GM12892 (cell line): ENCODE measurements at regions not wholly inside any gene's neighbourhood (a gene's known extent, or its start where the extent isn't known, plus 50 kb on each side); places are given as distances from the start of the nearest gene placed in this dataset.

Experiments used
- POLR2A ChIP-seq: IDR thresholded peaks from 2 replicates; pipeline ENCODE4 v1.6.1; 2011; ENCODE audit warnings: low read depth, low read length, control low read depth
- POLR2AphosphoS5 ChIP-seq: IDR thresholded peaks from 2 replicates; pipeline ENCODE4 v1.6.1; 2011; ENCODE audit warnings: low read depth, low read length, control low read depth
- TAF1 ChIP-seq: IDR thresholded peaks from 2 replicates; pipeline ENCODE4 v1.6.1; 2011; ENCODE audit warnings: low read depth, mild to moderate bottlenecking, control low read depth, low read length, borderline replicate concordance

DNA sequence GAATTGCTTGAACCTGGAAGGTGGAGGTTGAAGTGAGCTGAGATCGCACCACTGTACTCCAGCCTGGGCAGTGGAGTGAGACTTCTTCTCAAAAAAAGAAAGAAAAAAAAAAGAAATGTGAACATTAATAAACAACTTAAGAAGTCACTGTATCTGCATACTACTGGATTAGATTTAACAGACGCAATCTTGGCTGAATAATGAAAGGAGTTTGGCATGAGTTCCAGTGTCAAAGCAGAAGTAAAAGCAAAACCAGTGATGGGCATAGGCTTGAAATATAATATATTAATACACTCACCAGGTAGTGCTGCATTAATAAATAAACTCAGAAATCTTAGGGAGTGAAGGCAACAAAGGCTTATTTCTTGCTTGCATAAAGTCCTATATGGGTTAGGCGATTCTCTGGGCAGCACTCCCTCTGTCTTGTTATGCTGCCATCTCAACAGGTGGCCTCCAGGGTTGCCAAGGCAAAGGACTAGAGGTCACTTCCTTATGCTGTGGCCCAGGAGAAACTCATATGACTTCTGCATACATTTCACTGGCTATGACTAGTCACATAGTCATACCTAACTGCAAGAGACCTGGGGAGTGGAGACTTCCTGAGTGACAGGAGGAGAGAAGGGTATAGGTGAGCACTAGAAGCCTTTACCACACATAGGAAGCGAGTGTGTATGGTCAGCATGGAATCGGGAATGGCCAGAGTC, 296.2 kb upstream of the SPRED2 start:
- TF ChIP-seq POLR2AphosphoS5 (no peak), POLR2A (no peak), TAF1 (no peak)
